GM19395 (cell line): ENCODE measurements at regions not wholly inside any gene's neighbourhood (a gene's known extent, or its start where the extent isn't known, plus 50 kb on each side); places are given as distances from the start of the nearest gene placed in this dataset.

ENCODE experiments used
- ATAC-seq: cut with Tn5 transposase; IDR thresholded peaks from one replicate; pipeline ENCODE4 v1.9.1; 2021; ENCODE audit warnings: mild to moderate bottlenecking, moderate library complexity; ENCODE audit not compliant: unreplicated experiment

DNA sequence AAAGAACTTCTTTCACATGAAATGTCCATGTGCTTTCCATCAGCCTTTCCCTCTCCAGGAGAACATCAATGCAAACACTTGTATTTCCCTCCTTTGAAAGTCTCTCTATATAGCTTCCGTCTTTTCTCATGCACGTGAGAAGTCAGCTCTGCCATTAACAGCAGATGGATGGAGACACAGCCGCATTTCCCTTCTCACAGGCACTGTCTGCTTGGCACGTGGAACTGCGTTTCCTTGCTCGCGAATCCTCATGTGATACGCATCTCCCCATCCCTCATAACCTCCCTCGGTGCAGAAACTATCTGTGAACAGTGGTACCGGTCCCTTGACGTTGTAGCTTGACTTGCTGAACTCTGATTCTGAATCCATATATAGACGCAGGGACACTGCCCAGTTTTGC lies 717.0 kb upstream of the RBFOX1 start:
- ATAC-seq: no peak

DNA sequence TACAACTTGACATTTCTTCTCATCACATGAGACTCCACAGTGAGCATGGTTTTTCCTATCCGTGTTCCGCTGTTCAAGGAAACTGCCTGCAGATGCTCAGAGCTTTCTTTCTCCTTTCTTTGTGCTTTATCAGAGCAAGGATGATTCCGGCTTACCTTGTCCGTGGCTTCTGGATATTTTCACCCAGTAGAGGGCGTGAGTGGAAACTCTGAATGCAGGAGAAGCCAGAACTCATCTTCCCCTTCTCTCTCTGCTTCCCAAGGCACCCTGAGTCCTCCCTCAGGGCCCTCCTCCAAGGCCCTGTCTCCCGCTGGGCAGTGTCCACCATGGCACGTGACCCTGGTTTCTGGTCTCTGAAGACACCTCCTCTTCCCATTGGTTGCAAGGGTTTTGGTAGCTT lies 721.1 kb upstream of the RBFOX1 start:
- no peak for ATAC-seq

DNA sequence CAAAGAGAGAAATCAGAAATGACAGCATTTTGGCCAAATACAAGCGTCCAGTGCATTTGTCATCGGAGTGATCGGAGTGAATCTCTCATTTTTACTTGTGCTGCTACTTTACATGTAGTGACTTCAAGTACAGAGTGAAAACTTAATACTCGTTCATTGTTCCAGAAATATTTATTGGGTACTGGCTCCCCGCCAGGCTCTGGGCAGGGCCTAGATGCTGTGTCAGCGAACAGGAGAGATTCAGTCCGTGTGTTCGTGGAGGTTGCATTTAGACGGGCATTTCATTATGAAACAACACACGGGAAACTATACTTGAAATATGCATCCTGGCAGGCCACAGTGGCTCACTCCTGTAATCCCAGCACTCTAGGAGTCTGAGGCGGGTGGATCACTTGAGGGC lies 727.2 kb upstream of the RBFOX1 start:
- no peak for ATAC-seq

DNA sequence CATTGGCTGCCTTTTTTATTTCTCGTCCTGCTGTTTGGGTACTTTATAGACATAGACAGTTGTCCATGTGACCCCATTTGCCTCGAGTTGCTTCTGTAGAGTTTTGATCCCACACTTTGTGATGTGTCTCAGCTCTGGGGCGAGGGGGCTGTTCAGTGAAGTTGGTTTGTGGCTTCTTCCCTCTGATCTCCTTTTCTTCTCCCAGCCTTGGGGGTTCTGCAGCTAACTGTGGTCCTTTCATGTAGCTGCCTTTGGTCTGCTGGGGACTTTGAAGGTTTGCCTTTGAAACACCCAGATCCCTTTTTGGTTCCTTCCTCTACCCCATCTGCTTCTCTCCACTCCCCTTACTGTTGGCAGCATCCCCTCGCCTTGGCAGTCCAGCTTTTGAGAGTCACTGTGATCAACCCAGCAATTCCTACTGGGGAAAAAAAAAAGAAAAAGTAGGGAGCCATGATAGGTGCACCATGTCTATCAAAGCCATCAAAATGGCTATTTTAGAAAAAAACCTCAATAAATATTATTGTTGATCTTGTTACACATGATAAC lies 728.8 kb upstream of the RBFOX1 start:
- no peak for ATAC-seq

DNA sequence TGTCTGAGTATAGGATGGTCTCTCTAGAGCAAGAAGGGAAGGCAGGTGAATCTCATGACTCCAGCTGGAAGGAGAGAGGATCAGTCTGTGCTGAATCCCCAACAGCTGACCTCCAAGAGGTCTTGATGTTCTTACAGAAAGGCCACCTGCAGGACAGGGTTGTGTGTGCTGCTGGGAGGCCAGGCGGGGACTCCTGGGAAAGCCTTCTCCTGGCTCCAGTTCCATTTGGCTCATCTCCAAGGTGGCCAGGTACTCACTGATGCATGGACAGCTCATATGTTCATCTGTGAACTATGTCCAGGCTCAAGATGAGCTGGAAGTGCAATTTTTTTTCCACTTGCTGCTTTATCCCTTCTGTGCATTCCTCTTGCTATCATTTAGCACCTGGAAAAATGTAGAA lies 730.2 kb upstream of the RBFOX1 start:
- no peak for ATAC-seq

DNA sequence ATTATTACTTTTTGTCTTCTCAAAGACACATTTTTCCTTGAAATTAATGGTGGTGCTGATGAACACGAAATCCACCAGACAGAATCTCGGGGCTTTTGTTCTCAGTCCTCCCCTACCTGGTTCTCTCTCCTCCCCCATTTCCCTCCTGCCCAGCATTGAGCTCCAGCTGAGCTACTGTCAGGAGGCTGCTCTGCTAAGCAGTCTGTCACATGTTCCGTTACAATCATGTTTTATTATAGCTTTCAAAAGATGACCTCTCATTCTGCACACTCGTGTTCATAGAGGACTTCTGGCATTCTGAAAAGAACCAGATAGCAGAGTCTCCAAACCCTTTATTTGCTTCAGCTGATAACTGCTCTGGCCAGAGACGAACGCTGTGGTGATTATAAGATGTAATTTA lies 732.5 kb upstream of the RBFOX1 start:
- ATAC-seq: no peak

DNA sequence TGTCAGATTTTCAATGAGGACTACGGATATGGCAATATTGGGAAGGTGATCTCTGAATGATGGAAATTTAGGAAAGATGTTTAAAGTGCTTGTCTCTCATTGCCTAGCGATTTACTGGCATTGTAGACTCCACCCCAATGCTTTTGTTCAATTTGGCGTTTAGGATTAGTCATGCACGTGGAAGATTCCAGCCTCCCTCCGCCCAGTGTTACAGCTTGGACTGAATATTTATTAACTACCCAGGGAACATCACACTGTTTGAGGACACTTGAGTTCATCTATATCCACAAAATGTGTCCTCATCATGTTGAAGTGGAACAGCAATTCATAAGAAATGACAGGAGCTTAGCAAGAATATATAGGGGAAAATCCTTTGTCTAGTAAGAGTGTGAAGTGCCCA lies 738.8 kb upstream of the RBFOX1 start:
- ATAC-seq: no peak

DNA sequence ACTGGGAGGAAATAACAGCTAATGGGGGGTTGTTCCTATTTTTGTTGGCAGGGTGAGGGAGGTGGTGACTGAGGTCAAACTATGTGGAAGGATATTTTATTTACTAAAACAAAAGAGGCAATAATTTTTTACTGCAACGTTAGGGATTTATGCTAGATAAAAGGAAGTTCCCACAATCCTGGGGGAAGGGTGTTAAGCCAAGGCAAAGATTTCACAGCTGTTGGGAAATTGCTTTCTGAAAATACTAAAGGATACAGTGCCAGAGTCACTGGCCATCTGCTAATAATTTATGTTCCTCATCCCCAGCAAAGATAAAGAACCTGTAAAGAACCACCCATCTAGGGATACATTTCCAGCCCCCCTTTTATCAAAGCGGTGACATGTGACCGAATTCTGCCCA lies 756.0 kb upstream of the RBFOX1 start:
- no peak for ATAC-seq

DNA sequence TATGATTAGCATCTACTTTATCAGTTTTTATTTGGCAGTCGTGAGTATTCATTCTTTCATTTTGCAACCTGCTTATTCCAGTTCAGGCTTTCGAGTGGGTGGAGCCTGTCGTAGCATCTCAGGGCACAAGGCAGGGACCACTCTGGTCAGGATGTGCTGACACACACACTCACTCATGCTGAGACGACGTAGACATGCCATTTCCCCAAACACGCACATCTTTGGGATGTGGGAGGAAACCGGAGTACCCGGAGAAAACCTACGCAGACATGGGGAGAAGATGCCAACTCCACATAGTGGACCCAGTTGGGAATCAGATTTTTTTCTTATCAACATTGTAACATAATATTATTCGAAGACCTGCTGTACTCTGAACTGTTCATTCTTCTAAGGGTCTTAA lies 756.5 kb upstream of the RBFOX1 start:
- ATAC-seq: no peak

DNA sequence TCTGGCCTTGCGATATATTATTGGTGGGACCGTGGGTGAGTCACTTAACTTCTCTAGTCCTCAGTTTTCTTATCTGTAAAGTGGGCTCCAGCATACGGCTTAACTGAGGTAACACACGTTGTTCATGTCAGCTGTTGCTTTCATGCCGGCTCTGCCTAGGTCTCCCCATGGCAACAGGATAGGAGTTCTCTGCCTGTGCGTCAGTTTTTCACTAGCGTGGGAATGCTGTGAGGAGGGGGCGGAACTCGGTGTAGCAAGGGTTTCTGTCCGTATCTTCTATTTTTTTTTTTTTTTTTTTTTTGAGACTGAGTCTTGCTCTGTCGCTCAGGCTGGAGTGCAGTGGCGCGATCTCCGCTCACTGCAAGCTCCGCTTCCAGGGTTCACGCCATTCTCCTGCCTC lies 758.5 kb upstream of the RBFOX1 start:
- no peak for ATAC-seq

DNA sequence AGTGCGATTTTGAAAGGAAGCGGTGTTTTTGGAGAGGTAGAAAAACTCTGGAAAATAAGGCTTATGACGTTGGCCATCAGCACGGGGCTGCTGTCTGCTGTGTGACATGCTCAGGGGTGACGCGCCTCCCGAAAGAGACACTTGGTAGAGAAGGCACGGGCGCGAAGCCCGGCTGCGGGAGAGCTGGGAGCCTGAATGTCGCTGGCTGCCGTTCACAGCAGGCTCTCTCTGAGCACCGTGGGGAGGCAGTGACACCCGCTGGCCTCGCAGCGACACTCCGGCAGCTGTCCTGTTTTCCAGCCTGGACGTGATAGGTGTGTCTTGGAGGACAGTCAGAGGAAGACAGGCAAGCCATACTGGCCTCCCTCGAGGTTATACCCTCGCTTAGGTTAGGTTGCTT lies 759.1 kb upstream of the RBFOX1 start:
- no peak for ATAC-seq

DNA sequence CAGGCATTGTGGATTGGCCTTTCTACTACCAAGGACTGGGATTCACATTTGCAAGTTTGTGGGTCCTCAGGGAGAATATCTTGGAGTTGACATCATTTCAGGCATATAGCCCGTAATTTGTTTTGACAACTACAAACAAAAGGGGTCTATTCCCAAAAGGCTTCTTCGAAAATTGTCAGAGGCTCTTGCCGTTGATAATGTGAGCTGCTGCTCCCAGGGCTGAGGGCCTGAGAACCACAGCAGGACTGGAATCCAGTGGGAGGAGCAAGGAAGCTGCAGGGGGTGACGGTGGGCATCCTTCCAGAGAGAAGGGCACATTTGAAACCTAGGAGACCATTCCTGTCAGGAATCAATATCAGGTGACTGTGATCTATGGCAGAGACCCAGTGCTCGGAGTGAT lies 761.6 kb upstream of the RBFOX1 start:
- ATAC-seq: no peak

DNA sequence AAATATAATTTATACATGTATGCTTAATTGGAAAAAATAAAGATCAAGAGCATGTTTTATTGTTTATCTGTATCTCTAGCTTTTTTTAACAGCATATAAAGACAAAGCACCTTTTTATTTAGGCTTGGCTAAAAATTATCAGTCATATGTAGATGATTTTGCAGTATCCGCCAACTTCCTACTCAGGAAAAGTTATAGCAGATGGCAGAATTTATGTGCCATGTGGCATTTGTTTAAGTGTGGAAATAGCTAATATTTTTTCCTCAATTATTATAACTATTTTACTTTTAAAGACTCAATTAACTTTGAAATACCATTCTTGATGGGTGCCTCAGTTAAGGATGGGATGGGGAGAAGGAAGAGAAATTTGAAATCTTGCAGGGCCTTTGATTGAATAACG lies 762.1 kb upstream of the RBFOX1 start:
- no peak for ATAC-seq

DNA sequence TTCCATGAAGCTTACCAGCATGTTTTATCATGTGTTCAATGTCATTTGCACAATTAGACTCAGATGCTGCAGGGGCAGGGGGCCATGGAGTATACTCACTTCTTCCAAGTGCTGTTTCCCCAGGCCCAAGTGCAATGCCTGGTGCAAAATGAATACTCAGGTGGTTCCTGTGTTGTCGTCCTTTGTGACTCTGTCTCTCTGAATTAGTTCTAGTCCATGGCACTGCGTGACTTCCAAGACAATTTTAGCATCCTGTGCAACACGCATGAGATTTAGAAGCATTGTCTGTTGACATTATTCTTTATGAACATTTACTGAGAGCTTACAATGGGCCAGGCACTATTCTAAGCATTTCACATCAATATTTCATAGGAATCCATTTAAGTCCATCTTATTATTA lies 769.7 kb upstream of the RBFOX1 start:
- ATAC-seq: no peak

DNA sequence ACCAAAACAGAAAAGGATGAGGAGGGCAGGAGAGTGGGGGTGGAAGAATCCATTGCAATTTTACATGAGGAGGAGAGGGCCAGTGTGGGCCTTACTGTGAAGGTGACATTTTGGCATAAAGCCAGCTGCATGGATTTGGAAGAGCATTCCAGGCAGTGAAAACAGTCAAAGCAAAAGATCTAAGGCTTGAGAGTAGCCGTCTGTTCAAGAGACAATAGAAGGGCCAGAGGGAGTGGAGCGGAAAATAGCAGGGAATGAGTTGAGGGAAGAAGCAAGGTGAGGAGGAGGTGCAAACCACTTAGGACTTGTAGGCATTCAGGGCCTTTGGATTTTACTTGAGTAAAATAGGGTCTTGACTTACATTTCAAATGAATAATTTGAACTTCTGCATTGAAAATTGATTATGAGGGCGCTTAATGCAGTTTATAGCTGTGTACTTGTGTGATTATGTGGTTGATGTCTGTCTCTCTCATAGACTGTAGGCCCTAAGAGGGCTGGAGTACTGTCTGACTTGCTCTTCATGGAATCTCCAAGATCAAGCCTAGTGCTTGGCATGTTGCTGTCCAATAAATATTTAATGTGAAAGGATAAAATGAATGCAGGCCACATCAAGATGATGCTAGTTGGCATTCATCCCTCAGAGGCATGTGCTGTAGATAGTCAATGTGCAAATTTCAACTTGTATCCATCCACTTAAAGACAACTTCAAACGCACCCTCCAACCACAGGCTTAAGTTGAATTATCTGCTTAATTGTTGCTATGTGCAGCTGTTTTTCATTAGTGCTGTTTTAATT lies 772.1 kb upstream of the RBFOX1 start:
- no peak for ATAC-seq

DNA sequence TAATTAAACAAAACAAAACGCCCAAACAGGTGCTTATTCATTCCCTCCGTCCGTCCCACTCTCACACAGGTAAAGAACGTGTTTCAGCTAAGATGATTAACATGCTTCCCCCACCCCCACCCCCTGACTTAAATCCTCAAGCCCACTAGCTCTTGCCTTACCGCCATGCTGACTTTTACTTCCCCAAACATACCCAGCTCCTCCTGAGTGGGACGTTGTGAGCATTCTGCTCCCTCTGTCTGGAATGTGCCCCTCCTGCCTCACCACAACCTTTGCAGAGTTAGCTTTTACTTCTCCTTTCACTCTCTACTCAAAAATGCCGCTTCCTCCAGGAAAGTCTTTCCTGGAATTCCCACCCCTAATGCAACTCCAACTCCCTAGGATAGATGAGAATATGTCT lies 774.0 kb upstream of the RBFOX1 start:
- no peak for ATAC-seq

DNA sequence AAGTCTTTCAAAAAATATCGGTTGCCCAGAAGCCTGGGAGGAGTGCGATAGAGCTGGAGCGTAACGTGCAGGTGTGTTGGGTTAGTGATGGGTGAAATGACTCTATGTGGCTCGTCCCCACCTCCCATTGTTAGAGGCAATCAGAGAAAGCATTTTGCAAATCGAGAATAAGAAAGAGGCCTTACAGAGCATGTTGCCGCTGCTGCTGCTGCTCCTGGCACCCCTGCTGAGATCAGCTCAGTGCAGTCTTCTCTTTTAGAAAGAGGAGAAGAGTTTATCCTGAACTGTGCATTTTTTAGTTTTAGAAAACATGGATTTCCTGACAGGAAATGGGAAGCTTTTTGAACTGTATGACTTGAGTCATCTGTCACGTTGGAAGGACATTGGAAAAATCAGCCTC lies 774.5 kb upstream of the RBFOX1 start:
- ATAC-seq: no peak

DNA sequence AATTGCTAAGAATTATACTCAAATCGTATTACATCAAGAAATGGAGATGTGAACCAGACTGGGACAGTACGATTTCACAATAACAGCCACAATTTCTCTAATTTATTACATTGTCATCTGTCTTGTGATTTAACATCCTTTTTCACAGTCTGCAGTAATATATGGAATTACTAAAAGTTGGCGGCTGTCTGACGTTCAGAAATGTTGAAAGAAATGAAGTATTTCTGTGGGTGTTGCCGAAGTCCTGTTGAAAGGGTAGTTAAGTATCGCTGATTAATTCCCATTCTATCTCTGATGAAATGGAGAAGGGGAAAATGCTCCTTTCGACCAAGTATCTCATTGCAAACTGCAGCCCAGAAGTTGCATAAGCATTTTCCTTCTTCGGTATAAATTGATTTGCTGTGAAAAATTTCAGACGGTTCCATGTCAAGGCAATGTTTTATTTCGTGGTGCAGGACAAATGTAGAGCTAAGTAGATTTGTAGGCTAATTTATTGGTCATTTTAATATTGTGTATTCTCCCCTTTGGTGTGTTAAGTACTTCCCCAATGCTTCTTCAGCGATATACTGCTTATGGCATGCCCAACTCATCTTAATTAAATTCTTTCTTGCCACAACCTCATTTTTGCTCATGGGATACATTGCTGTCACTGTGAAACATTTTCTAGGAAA lies 775.2 kb upstream of the RBFOX1 start:
- ATAC-seq: no peak

DNA sequence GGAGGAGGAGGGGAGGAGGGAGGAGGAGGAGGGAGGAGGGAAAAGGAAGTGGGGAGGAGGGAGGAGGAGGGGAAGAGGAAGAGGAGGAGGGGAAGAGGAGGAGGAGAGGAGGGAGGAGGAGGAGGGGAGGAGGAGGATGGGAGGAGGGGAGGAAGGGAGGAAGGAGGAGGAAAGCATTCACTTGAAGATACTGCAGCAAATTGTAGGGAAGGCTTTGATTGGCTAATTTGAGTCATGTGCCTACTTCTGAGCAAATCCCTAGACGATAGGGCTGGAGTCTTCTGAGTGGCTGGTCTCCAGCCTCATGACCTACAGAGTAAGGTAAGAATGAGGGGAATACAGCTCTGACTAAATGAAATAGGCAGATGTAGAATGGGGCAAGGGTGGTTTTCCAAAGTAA lies 783.2 kb upstream of the RBFOX1 start:
- ATAC-seq: no peak

DNA sequence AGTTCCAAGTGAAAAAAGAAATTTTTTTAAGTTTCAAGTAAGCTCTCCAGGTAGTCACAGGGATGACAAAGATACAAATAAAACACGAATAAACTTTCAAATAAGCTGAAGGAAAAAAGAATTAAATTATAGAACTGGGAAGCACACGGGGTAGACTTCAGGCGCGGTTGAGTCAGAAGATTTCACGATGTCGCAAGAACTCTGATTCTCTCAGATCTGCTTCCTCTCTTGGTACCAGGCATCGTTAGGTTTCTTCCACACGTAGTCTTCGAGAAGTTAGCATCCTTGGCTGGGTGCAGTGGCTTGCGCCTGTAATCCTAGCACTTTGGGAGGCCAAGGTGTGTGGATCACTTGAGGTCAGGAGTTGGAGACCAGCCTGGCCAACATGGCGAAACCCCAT lies 784.1 kb upstream of the RBFOX1 start:
- no peak for ATAC-seq

DNA sequence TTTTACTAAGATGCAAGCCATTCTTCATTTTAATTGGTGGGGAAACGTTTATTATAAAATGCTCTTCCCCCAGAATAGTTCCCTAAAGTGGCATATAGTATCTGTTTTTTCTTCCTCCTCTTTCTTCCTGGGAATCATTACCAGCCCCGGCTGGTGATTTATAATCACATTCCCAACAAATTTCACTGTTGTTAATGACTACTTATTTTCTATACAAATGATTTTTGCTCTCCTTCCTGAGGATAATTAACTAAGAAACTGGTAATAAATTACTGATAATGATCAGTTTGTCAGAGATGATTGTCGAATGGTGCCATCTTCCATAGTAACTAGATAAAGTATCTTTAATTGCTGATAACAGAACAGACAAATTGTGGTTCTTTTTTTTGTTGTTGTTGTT lies 785.5 kb upstream of the RBFOX1 start:
- no peak for ATAC-seq

DNA sequence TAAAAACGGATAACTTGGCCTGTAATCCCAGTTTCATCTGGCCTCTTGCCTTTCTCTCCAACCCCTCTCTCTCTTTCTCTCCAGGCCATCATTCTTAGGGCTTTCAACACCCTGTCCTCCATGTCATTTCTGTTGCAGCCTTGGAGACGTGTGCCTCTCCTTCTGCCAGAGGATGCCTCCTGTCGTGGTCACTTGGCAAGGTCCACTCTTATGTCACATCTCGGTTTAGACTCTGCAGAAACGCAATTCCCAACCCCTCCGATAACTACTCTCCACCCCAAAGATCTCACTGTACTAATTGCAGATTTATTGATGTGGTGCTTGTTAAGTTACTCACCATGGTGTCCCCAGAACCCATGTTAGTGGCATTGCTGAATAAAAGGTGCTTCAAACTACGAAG lies 787.3 kb upstream of the RBFOX1 start:
- no peak for ATAC-seq

DNA sequence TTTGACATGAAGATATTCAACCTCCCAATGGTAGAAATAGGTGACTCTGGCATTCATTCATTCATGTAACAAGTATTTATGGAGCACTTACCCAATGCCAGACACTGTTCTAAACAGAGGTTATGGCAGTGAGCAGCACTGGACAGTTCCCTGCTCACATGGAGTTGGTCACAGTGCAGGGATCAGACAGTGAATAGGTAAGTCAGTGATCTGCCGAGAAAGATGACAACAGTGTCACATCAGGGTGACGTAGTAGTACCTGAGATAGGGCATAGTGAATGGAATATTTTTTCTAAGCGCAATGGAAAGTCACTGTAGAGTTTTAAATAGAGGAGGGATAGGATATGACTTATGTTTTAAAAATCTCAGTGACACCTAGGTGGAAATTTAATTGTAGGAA lies 791.4 kb upstream of the RBFOX1 start:
- no peak for ATAC-seq
